H9 (cell line): ENCODE measurements at regions not wholly inside any gene's neighbourhood (a gene's known extent, or its start where the extent isn't known, plus 50 kb on each side); places are given as distances from the start of the nearest gene placed in this dataset.

Source experiments
- DNase-seq: peaks from one replicate; pipeline ENCODE4 v3.0.0-alpha.2; 2017
- H2AFZ ChIP-seq: one replicate; pipeline ENCODE4 v1.6.1; 2013; ENCODE audit warnings: mild to moderate bottlenecking, low read length, control low read depth, moderate library complexity
- H2AK5ac ChIP-seq: 2 replicates; pipeline ENCODE4 v1.6.1; 2013; ENCODE audit warnings: low read length, control low read depth, mixed read lengths; ENCODE audit not compliant: insufficient read length
- H2BK120ac ChIP-seq: one replicate; pipeline ENCODE4 v1.6.1; 2013; ENCODE audit warnings: low read depth, mild to moderate bottlenecking, low read length, control low read depth, inconsistent platforms; ENCODE audit not compliant: poor library complexity, severe bottlenecking
- H2BK12ac ChIP-seq: 2 replicates; pipeline ENCODE4 v1.6.1; 2013; ENCODE audit warnings: low read length, control low read depth, mixed read lengths, low read depth; ENCODE audit not compliant: insufficient read length
- H2BK15ac ChIP-seq: 2 replicates; pipeline ENCODE4 v1.6.1; 2013; ENCODE audit warnings: low read depth, low read length, control low read depth
- H2BK20ac ChIP-seq: one replicate; pipeline ENCODE4 v1.6.1; 2013; ENCODE audit warnings: low read depth, mild to moderate bottlenecking, low read length, control low read depth, inconsistent platforms; ENCODE audit not compliant: poor library complexity, severe bottlenecking
- H2BK5ac ChIP-seq: 2 replicates; pipeline ENCODE4 v1.6.1; 2013; ENCODE audit warnings: low read length, control low read depth, mixed read lengths; ENCODE audit not compliant: insufficient read length
- H3K14ac ChIP-seq: 2 replicates; pipeline ENCODE4 v1.6.1; 2013; ENCODE audit warnings: low read length, control low read depth; ENCODE audit not compliant: insufficient read depth
- H3K18ac ChIP-seq: 2 replicates; pipeline ENCODE4 v1.6.1; 2013; ENCODE audit warnings: low read depth, mild to moderate bottlenecking, mixed read lengths, low read length, control low read depth; ENCODE audit not compliant: insufficient read length
- H3K23ac ChIP-seq: 2 replicates; pipeline ENCODE4 v1.6.1; 2013; ENCODE audit warnings: low read length, control low read depth, mixed read lengths, low read depth; ENCODE audit not compliant: insufficient read length
- H3K23me2 ChIP-seq: 2 replicates; pipeline ENCODE4 v1.6.1; 2013; ENCODE audit warnings: low read depth, mild to moderate bottlenecking, mixed read lengths, low read length, control low read depth; ENCODE audit not compliant: insufficient read length, poor library complexity, severe bottlenecking
- H3K27ac ChIP-seq: 2 replicates; pipeline ENCODE4 v1.5.1; 2013; ENCODE audit warnings: low read length, control low read depth, mixed read lengths, low read depth; ENCODE audit not compliant: insufficient read length
- H3K27me3 ChIP-seq: 2 replicates; pipeline ENCODE4 v1.6.1; 2013; ENCODE audit warnings: low read length, control low read depth, inconsistent platforms; ENCODE audit not compliant: insufficient read depth
- H3K4ac ChIP-seq: 2 replicates; pipeline ENCODE4 v1.6.1; 2013; ENCODE audit warnings: low read depth, mild to moderate bottlenecking, control low read depth, inconsistent platforms, low read length, moderate library complexity
- H3K4me1 ChIP-seq: 2 replicates; pipeline ENCODE4 v1.6.1; 2013; ENCODE audit warnings: low read length, control low read depth, inconsistent platforms; ENCODE audit not compliant: insufficient read depth
- H3K4me2 ChIP-seq: 2 replicates; pipeline ENCODE4 v1.6.1; 2013; ENCODE audit warnings: low read length, control low read depth, mixed read lengths; ENCODE audit not compliant: insufficient read length, insufficient read depth
- H3K56ac ChIP-seq: 2 replicates; pipeline ENCODE4 v1.6.1; 2013; ENCODE audit warnings: low read depth, mild to moderate bottlenecking, mixed read lengths, low read length, control low read depth; ENCODE audit not compliant: insufficient read length
- H3K79me1 ChIP-seq: 2 replicates; pipeline ENCODE4 v1.6.1; 2013; ENCODE audit warnings: low read depth, mild to moderate bottlenecking, moderate library complexity, low read length, control low read depth, inconsistent platforms; ENCODE audit not compliant: insufficient read depth, poor library complexity, severe bottlenecking
- H3K79me2 ChIP-seq: 2 replicates; pipeline ENCODE4 v1.6.1; 2013; ENCODE audit warnings: low read length, control low read depth, inconsistent platforms; ENCODE audit not compliant: insufficient read depth
- H3K9ac ChIP-seq: 2 replicates; pipeline ENCODE4 v1.6.1; 2013; ENCODE audit warnings: low read length, control low read depth, mixed read lengths; ENCODE audit not compliant: insufficient read length; ENCODE audit errors: extremely low read depth
- H3K9me3 ChIP-seq: one replicate; pipeline ENCODE4 v1.6.1; 2013; ENCODE audit warnings: low read depth, low read length, inconsistent platforms; ENCODE audit not compliant: control insufficient read depth
- H3T11ph ChIP-seq: one replicate; pipeline ENCODE4 v1.6.1; 2013; ENCODE audit warnings: mild to moderate bottlenecking, low read length, control low read depth, inconsistent platforms
- H4K20me1 ChIP-seq: one replicate; pipeline ENCODE4 v1.6.1; 2013; ENCODE audit not compliant: control insufficient read depth, insufficient read length, insufficient read depth
- H4K5ac ChIP-seq: 2 replicates; pipeline ENCODE4 v1.6.1; 2013; ENCODE audit warnings: low read depth, mild to moderate bottlenecking, mixed read lengths, low read length, control low read depth; ENCODE audit not compliant: insufficient read length
- H4K8ac ChIP-seq: replicated peaks from 2 replicates; pipeline ENCODE4 v1.6.1; 2013; ENCODE audit warnings: low read length, control low read depth, mixed read lengths, low read depth; ENCODE audit not compliant: insufficient read length
- H4K91ac ChIP-seq: 2 replicates; pipeline ENCODE4 v1.6.1; 2013; ENCODE audit warnings: low read depth, mild to moderate bottlenecking, moderate library complexity, mixed read lengths, low read length, control low read depth; ENCODE audit not compliant: insufficient read length
- H3K27ac Mint-ChIP-seq, 3 experiments: 2 replicates in 2 of 3; 3 replicates in 1 of 3; pipeline ENCODE4 v1.8.0; 2020 to 2021; ENCODE audit warnings: mixed read lengths in 3 of 3, mild to moderate bottlenecking in 1 of 3, moderate library complexity in 1 of 3
- H3K27me3 Mint-ChIP-seq: 2 replicates; pipeline ENCODE4 v1.8.0; 2021; ENCODE audit warnings: low read depth, mild to moderate bottlenecking, moderate library complexity, mixed read lengths
- H3K36me3 Mint-ChIP-seq, 3 experiments: 2 replicates in 2 of 3; 3 replicates in 1 of 3; pipeline ENCODE4 v1.8.0; 2020 to 2021; ENCODE audit warnings: low read depth in 3 of 3, mixed read lengths in 3 of 3; ENCODE audit not compliant: insufficient read depth in 1 of 3
- H3K4me1 Mint-ChIP-seq, 2 experiments: 2 replicates each; pipeline ENCODE4 v1.8.0; 2020; ENCODE audit warnings: mixed read lengths in 2 of 2
- H3K4me3 Mint-ChIP-seq, 2 experiments: 2 replicates in 1 of 2; 3 replicates in 1 of 2; pipeline ENCODE4 v1.8.0; 2020 to 2021; ENCODE audit warnings: mild to moderate bottlenecking in 2 of 2, mixed read lengths in 2 of 2, moderate library complexity in 1 of 2
- H3K9me3 Mint-ChIP-seq, 2 experiments: 2 replicates in 1 of 2; 3 replicates in 1 of 2; pipeline ENCODE4 v1.8.0; 2020; ENCODE audit warnings: mild to moderate bottlenecking in 2 of 2, mixed read lengths in 2 of 2, moderate library complexity in 1 of 2
- CTCF ChIP-seq: fragments of 200-600 bp; sonication (generic); conservative IDR thresholded peaks from 3 replicates; pipeline ENCODE4 v1.8.0; 2021; ENCODE audit warnings: antibody characterized with exemption, mild to moderate bottlenecking
- WGBS: extraction: QIAGEN DNeasy Blood & Tissue Kit; methylation state at CpG from one replicate; pipeline ENCODE4 v1.1.7; 2013; ENCODE audit warnings: missing lambda C conversion rate, low lambda C conversion rate, mixed read lengths; ENCODE audit not compliant: insufficient read length; ENCODE audit errors: extremely low coverage; 5-methylcytosine and 5-hydroxymethylcytosine counted together

- Histone ChIP-seq H2BK15ac (no peak overlapping the region), H4K20me1 (no peaks in the 10 kb centered on the region), H2AFZ (no peak overlapping the region), H3K4me2 (no peak overlapping the region), H4K8ac (no peak overlapping the region), H2BK120ac (no peak overlapping the region), H3K23me2 (no peaks in the 10 kb centered on the region), H3K9me3 (no peaks in the 10 kb centered on the region), H2BK5ac (no peak overlapping the region), H3K4ac (no peak overlapping the region), H2BK12ac (no peak overlapping the region), H3K79me1 (no peaks in the 10 kb centered on the region), H2AK5ac (no peak overlapping the region), H3K9ac (no peak overlapping the region), H4K5ac (no peak overlapping the region), H2BK20ac (no peak overlapping the region), H3K27ac (no peak overlapping the region), H4K91ac (no peak overlapping the region), H3K27me3 (no peaks in the 10 kb centered on the region), H3K23ac (no peak overlapping the region), H3K4me1 (no peaks in the 10 kb centered on the region; the same call in 1 of the 2 replicates), H3K18ac (no peak overlapping the region), H3T11ph (no peak overlapping the region), H3K79me2 (no peaks in the 10 kb centered on the region), H3K56ac (no peak overlapping the region), H3K14ac (no peak overlapping the region)
- no CpG with 5 or more reads among the region's 6 CpGs for WGBS
- TF ChIP-seq CTCF = no peak
- H3K4me3 Mint-ChIP-seq = no peak overlapping the region
- peaks cover 17 to 19% of the 10 kb centered on the region in 2 experiments for H3K4me1 Mint-ChIP-seq
- H3K36me3 Mint-ChIP-seq = no peaks in the 10 kb centered on the region; a peak in 1 of 7 replicates
- H3K27me3 Mint-ChIP-seq = no peaks in the 10 kb centered on the region; the same call in 1 of the 2 replicates
- no peak for DNase-seq
- H3K27ac Mint-ChIP-seq = no peak overlapping the region
- H3K9me3 Mint-ChIP-seq = no peaks in the 10 kb centered on the region; a peak in 2 of 5 replicates
Observed at GRCh38 chr15:100759106-100759505, 120.5 kb upstream of the ALDH1A3 start.
